GM23248 (cell line): ENCODE measurements at regions not wholly inside any gene's neighbourhood (a gene's known extent, or its start where the extent isn't known, plus 50 kb on each side); places are given as distances from the start of the nearest gene placed in this dataset.
"Not testable (repeated sequence)": the region's sequence is repeated elsewhere in the genome, so short reads cannot be mapped to it uniquely, and the experiment has no call there.

Source experiments
- DNase-seq: peaks from one replicate; pipeline ENCODE4 v3.0.0-alpha.2; 2015
- H2AFZ ChIP-seq: fragments of 200-600 bp; sonication (generic); 2 replicates; pipeline ENCODE4 v1.6.1; 2016; ENCODE audit warnings: antibody characterized with exemption
- H3F3A ChIP-seq: fragments of 200-600 bp; sonication (generic); 2 replicates; pipeline ENCODE4 v1.6.1; 2016; ENCODE audit warnings: mild to moderate bottlenecking, antibody characterized with exemption, mixed run types; ENCODE audit not compliant: insufficient read depth
- H3K27ac ChIP-seq: fragments of 200-600 bp; sonication (generic); 2 replicates; pipeline ENCODE4 v1.5.1; 2016; ENCODE audit warnings: mild to moderate bottlenecking
- H3K27me3 ChIP-seq: fragments of 200-600 bp; sonication (generic); replicated peaks from 2 replicates; pipeline ENCODE4 v1.6.1; 2016; ENCODE audit warnings: mild to moderate bottlenecking; ENCODE audit not compliant: insufficient read depth
- H3K36me3 ChIP-seq: fragments of 200-600 bp; sonication (generic); 2 replicates; pipeline ENCODE4 v1.6.1; 2016; ENCODE audit warnings: low read depth, mild to moderate bottlenecking
- H3K4me1 ChIP-seq: fragments of 200-600 bp; sonication (generic); 2 replicates; pipeline ENCODE4 v1.6.1; 2016; ENCODE audit warnings: mild to moderate bottlenecking; ENCODE audit not compliant: insufficient read depth
- H3K4me2 ChIP-seq: fragments of 200-600 bp; sonication (generic); one replicate; pipeline ENCODE4 v1.6.1; 2016; ENCODE audit warnings: mild to moderate bottlenecking; ENCODE audit not compliant: unreplicated experiment
- H3K4me3 ChIP-seq: fragments of 200-600 bp; sonication (generic); 2 replicates; pipeline ENCODE4 v1.5.1; 2016; ENCODE audit warnings: mild to moderate bottlenecking
- H3K79me2 ChIP-seq: fragments of 200-600 bp; sonication (generic); 2 replicates; pipeline ENCODE4 v1.6.1; 2016; ENCODE audit warnings: mild to moderate bottlenecking; ENCODE audit not compliant: insufficient read depth
- H3K9ac ChIP-seq: fragments of 200-600 bp; sonication (generic); 2 replicates; pipeline ENCODE4 v1.6.1; 2016; ENCODE audit warnings: mild to moderate bottlenecking
- H3K9me2 ChIP-seq: fragments of 200-600 bp; sonication (generic); 2 replicates; pipeline ENCODE4 v1.6.1; 2016; ENCODE audit warnings: mixed run types, mild to moderate bottlenecking, moderate library complexity; ENCODE audit not compliant: insufficient read depth
- H3K9me3 ChIP-seq: fragments of 200-600 bp; sonication (generic); one replicate; pipeline ENCODE4 v1.6.1; 2017; ENCODE audit warnings: low read depth
- H4K20me1 ChIP-seq: fragments of 200-600 bp; sonication (generic); 2 replicates; pipeline ENCODE4 v1.6.0; 2016; ENCODE audit not compliant: insufficient read depth
- EZH2 ChIP-seq: fragments of 200-600 bp; sonication (generic); IDR thresholded peaks from 2 replicates; pipeline ENCODE4 v1.6.1; 2018; ENCODE audit warnings: antibody characterized with exemption, mild to moderate bottlenecking; ENCODE audit not compliant: insufficient read depth, poor library complexity, severe bottlenecking
- EZH2phosphoT487 ChIP-seq: fragments of 200-600 bp; sonication (generic); IDR thresholded peaks from 2 replicates; pipeline ENCODE4 v1.6.1; 2018; ENCODE audit warnings: antibody characterized with exemption, moderate library complexity, mild to moderate bottlenecking, low read depth; ENCODE audit not compliant: insufficient read depth
- WGBS, 2 experiments: methylation state at CpG; one replicate each; pipeline ENCODE4 v1.1.6; 2015 to 2017; ENCODE audit warnings: low lambda C conversion rate in 2 of 2, low coverage in 1 of 2; ENCODE audit errors: missing lambda C conversion rate in 2 of 2; 5-methylcytosine and 5-hydroxymethylcytosine counted together
- in situ Hi-C: fragments of 300-500 bp; cut with MboI; formaldehyde crosslinking; loops from 2 replicates; pipeline ENCODE4 v1.15.0; 2020

GRCh38 chr20:30610751-30611150, 646.7 kb upstream of the DEFB115 start:
- no peak for DNase-seq
- 16 to 26% methylated on average over 4 of the region's 4 CpGs for WGBS, 2 experiments
- Histone ChIP-seq H3K9me2 (no peaks in the 10 kb centered on the region), H3K36me3 (no peaks in the 10 kb centered on the region), H3K4me3 (no peak overlapping the region), H3K9ac (no peak overlapping the region), H3K27me3 (no peaks in the 10 kb centered on the region), H3F3A (no peaks in the 10 kb centered on the region), H3K27ac (no peak overlapping the region), H3K4me1 (no peaks in the 10 kb centered on the region), H4K20me1 (no peaks in the 10 kb centered on the region), H3K9me3 (no peaks in the 10 kb centered on the region), H3K4me2 (no peak overlapping the region), H3K79me2 (no peaks in the 10 kb centered on the region), H2AFZ (no peak overlapping the region)
- no peak for TF ChIP-seq EZH2phosphoT487
- TF ChIP-seq EZH2 = no peak
- in situ Hi-C loops = no loop called here

GRCh38 chr20:30611239-30611984, 646.1 kb upstream of the DEFB115 start:
- in situ Hi-C loops = no loop called here
- Histone ChIP-seq H3F3A (no peaks in the 10 kb centered on the region), H3K9me3 (no peaks in the 10 kb centered on the region), H3K4me1 (no peaks in the 10 kb centered on the region), H3K79me2 (no peaks in the 10 kb centered on the region), H4K20me1 (no peaks in the 10 kb centered on the region), H3K27ac (no peak overlapping the region), H2AFZ (no peak overlapping the region), H3K36me3 (no peaks in the 10 kb centered on the region), H3K9ac (no peak overlapping the region), H3K27me3 (no peaks in the 10 kb centered on the region), H3K9me2 (no peaks in the 10 kb centered on the region), H3K4me2 (no peak overlapping the region), H3K4me3 (no peak overlapping the region)
- TF ChIP-seq EZH2phosphoT487 = no peak
- TF ChIP-seq EZH2 = no peak
- WGBS, 2 experiments = 25 to 27% methylated on average over 15 of the region's 15 CpGs
- DNase-seq = no peak

- no peak overlapping the region for H3K9ac ChIP-seq
- DNase-seq = no peak
- no peaks in the 10 kb centered on the region for H3K27me3 ChIP-seq
- H3K79me2 ChIP-seq = no peaks in the 10 kb centered on the region
- H3F3A ChIP-seq = no peaks in the 10 kb centered on the region
- no peak overlapping the region for H3K4me2 ChIP-seq
- in situ Hi-C loops = no loop called here
- H3K4me3 ChIP-seq = no peak overlapping the region
- no peak for TF ChIP-seq EZH2phosphoT487
- TF ChIP-seq EZH2 = no peak
- H2AFZ ChIP-seq = no peak overlapping the region
- H3K36me3 ChIP-seq = no peaks in the 10 kb centered on the region
- no peaks in the 10 kb centered on the region for H3K4me1 ChIP-seq
- no peak overlapping the region for H3K27ac ChIP-seq
- H3K9me3 ChIP-seq = no peaks in the 10 kb centered on the region
- H3K9me2 ChIP-seq = no peaks in the 10 kb centered on the region
- 22 to 36% methylated on average over 1 of the region's 1 CpG for WGBS, 2 experiments
- no peaks in the 10 kb centered on the region for H4K20me1 ChIP-seq
These were observed 645.1 kb upstream of the DEFB115 start for GRCh38 chr20:30612344-30612743.

GRCh38 chr20:30621346-30621745, 636.1 kb upstream of the DEFB115 start:
- WGBS, 2 experiments = 20 to 25% methylated on average over 4 of the region's 4 CpGs
- H3K36me3 ChIP-seq, H3K9ac ChIP-seq, H4K20me1 ChIP-seq, H3K4me3 ChIP-seq, H3K79me2 ChIP-seq, H3K27me3 ChIP-seq, DNase-seq, H3K9me2 ChIP-seq, H3K27ac ChIP-seq, in situ Hi-C loops, H3F3A ChIP-seq, H3K4me1 ChIP-seq, H2AFZ ChIP-seq, H3K9me3 ChIP-seq, H3K4me2 ChIP-seq: not testable (repeated sequence)

- WGBS, 2 experiments = 20 to 21% methylated on average over 3 of the region's 3 CpGs
- H3K9me2 ChIP-seq, H3K27me3 ChIP-seq, H3K4me3 ChIP-seq, H2AFZ ChIP-seq, H3K79me2 ChIP-seq, in situ Hi-C loops, H3K9ac ChIP-seq, H3K9me3 ChIP-seq, H3K36me3 ChIP-seq, DNase-seq, H3F3A ChIP-seq, H3K4me2 ChIP-seq, H4K20me1 ChIP-seq, H3K4me1 ChIP-seq, H3K27ac ChIP-seq: not testable (repeated sequence)
These were observed 633.2 kb upstream of the DEFB115 start for GRCh38 chr20:30624310-30624709.

- H3F3A ChIP-seq, H3K4me2 ChIP-seq, H3K9me2 ChIP-seq, in situ Hi-C loops, H3K9ac ChIP-seq, H2AFZ ChIP-seq, H4K20me1 ChIP-seq, H3K27me3 ChIP-seq, H3K4me3 ChIP-seq, H3K79me2 ChIP-seq, H3K36me3 ChIP-seq, H3K27ac ChIP-seq, H3K4me1 ChIP-seq, H3K9me3 ChIP-seq, DNase-seq: not testable (repeated sequence)
- 23% methylated on average over 7 of the region's 7 CpGs for WGBS, 2 experiments
These were observed 628.1 kb upstream of the DEFB115 start for GRCh38 chr20:30629376-30629775.
